ENCODE measurements at regions not wholly inside any gene's neighbourhood (a gene's known extent, or its start where the extent isn't known, plus 50 kb on each side); places are given as distances from the start of the nearest gene placed in this dataset.

- no peak for TF ChIP-seq CTCF (IDR thresholded peaks at IDR 0.05)
- no peak overlapping the region for H3K4me3 ChIP-seq (ENCODE audit: low read depth in 1 of 2, low read length in 1 of 2)
- no peaks in the 10 kb centered on the region for H3K9me3 ChIP-seq
- no peaks in the 10 kb centered on the region for H3K36me3 ChIP-seq
- no peaks in the 10 kb centered on the region for H3K4me1 ChIP-seq (ENCODE audit: control insufficient read depth in 1 of 2, insufficient read depth in 1 of 2, low read depth in 1 of 2, low read length in 1 of 2)
- no peaks in the 10 kb centered on the region for H3K27me3 ChIP-seq
- no peak overlapping the region for H3K27ac ChIP-seq
Observed at GRCh38 chr13:103941506-103942140, 875.4 kb upstream of the SLC10A2 start.

DNA sequence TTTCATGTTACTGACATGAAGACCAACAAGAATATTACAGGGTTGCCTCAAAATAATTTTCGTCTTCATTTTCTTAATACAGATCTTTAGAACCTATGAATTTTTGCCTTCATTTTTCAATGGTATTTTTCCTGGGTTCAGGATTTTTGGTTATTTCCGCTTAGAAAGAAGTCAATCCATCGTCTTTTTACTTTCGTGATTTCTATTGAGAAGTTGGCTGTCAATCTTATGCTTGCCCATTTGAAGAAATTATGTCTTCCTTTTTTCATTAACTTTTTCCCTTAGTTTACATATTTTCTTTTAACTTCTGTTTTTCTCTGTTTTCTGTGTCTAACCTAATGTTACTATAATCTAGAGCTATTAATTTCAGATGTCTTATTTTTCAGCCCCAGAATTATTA lies 868.9 kb upstream of the SLC10A2 start:
- H3K4me1 ChIP-seq (ENCODE audit: control insufficient read depth in 1 of 2, insufficient read depth in 1 of 2, low read depth in 1 of 2, low read length in 1 of 2), result no peaks in the 10 kb centered on the region
- H3K27ac ChIP-seq, result no peak overlapping the region
- no peaks in the 10 kb centered on the region for H3K27me3 ChIP-seq
- no peaks in the 10 kb centered on the region for H3K9me3 ChIP-seq
- H3K36me3 ChIP-seq, result no peaks in the 10 kb centered on the region
- no peak for TF ChIP-seq CTCF (IDR thresholded peaks at IDR 0.05)
- H3K4me3 ChIP-seq (ENCODE audit: low read depth in 1 of 2, low read length in 1 of 2), result no peak overlapping the region

DNA sequence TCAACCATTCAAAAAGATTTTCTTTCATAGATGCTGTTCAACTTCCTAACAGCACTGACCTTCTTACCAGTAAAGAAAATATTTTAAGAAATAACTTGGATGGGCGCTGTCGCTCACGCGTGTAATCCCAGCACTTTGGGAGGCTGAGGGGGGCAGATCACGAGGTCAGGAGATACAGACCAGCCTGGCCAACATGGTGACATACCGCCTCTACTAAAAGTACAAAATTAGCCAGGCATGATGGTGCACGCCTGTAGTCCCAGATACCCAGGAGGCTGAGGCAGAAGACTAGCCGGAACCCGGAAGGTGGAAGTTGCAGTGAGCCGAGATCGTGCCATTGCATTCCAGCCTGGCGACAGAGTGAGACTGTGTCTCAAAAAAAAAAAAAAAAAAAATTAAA lies 865.7 kb upstream of the SLC10A2 start:
- H3K27ac ChIP-seq, result no peak overlapping the region
- no peak for TF ChIP-seq CTCF (IDR thresholded peaks at IDR 0.05)
- H3K4me1 ChIP-seq (ENCODE audit: control insufficient read depth in 1 of 2, insufficient read depth in 1 of 2, low read depth in 1 of 2, low read length in 1 of 2), result no peaks in the 10 kb centered on the region
- no peaks in the 10 kb centered on the region for H3K9me3 ChIP-seq
- H3K4me3 ChIP-seq (ENCODE audit: low read depth in 1 of 2, low read length in 1 of 2), result no peak overlapping the region
- no peaks in the 10 kb centered on the region for H3K27me3 ChIP-seq
- no peaks in the 10 kb centered on the region for H3K36me3 ChIP-seq

DNA sequence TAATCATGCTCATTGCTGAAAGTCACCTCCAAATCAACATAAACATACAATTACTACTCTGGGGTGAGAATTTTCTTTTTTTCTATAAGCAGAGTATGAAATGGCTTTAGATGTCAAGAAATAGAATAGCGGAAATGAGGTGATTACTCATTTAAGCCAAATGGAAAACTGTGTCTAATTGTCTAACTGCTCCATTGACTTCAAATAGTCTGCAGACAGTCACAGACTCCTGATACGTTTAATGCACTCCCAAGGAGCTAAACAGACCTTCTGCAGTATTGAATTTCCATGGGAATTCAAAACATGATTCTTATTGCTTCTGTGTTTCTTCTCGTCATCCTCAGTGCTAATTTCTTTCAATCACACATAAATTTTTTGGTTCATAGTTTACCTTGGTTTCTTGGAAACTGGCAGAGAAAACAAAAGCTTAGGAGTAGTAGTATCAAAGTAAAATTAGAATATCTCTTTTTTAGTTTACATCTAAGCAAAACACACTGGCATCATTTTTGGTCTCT lies 865.2 kb upstream of the SLC10A2 start:
- Histone ChIP-seq H3K4me3 (ENCODE audit: low read depth in 1 of 2, low read length in 1 of 2) (no peak overlapping the region), H3K27me3 (no peaks in the 10 kb centered on the region), H3K4me1 (ENCODE audit: control insufficient read depth in 1 of 2, insufficient read depth in 1 of 2, low read depth in 1 of 2, low read length in 1 of 2) (no peaks in the 10 kb centered on the region), H3K27ac (no peak overlapping the region), H3K36me3 (no peaks in the 10 kb centered on the region), H3K9me3 (no peaks in the 10 kb centered on the region)
- TF ChIP-seq CTCF (IDR thresholded peaks at IDR 0.05), result no peak

DNA sequence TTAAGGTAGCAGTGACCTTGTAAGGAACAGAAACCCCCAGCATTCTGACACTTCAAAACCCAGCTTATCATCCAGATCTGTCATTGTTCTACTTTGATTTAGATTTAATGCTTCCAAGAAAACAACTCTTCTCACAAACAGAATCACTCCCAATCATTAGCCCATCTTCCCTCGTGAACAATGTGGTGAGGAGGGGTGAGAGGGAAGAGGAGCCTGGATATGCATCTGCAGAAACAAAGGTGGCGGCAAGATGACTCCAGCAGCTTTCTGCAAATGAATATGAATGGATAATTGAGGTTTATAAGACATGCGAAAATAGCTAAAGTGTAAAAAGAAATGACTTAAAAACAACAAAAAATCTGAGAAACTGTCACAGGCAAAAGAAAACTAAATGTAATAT lies 859.9 kb upstream of the SLC10A2 start:
- no peaks in the 10 kb centered on the region for H3K27me3 ChIP-seq
- H3K9me3 ChIP-seq, result no peaks in the 10 kb centered on the region
- no peak overlapping the region for H3K27ac ChIP-seq
- no peak overlapping the region for H3K4me3 ChIP-seq (ENCODE audit: low read depth in 1 of 2, low read length in 1 of 2)
- no peaks in the 10 kb centered on the region for H3K4me1 ChIP-seq (ENCODE audit: control insufficient read depth in 1 of 2, insufficient read depth in 1 of 2, low read depth in 1 of 2, low read length in 1 of 2)
- TF ChIP-seq CTCF (IDR thresholded peaks at IDR 0.05), result no peak
- H3K36me3 ChIP-seq, result no peaks in the 10 kb centered on the region

All from neutrophil (primary cell).